ENCODE measurements at regions not wholly inside any gene's neighbourhood (a gene's known extent, or its start where the extent isn't known, plus 50 kb on each side); places are given as distances from the start of the nearest gene placed in this dataset.

- H3K4me3 ChIP-seq (ENCODE audit: low read depth, low read length), result no peak overlapping the region
- no peak for TF ChIP-seq CTCF (conservative IDR thresholded peaks at IDR 0.05; ENCODE audit: low read depth, low read length)
- peak; percentile 31 for DNase-seq (ENCODE audit: low read depth)
Measured at GRCh38 chr7:46569133-46569465, 648.0 kb upstream of the IGFBP3 start.

GRCh38 chr7:46568420-46569132 lies 647.5 kb upstream of the IGFBP3 start:
- H3K4me3 ChIP-seq (ENCODE audit: low read depth, low read length), result no peak overlapping the region
- TF ChIP-seq CTCF (conservative IDR thresholded peaks at IDR 0.05; ENCODE audit: low read depth, low read length), result no peak
- DNase-seq (ENCODE audit: low read depth), result no peak

GRCh38 chr7:46567858-46568257 lies 646.8 kb upstream of the IGFBP3 start:
- no peak for DNase-seq (ENCODE audit: low read depth)
- no peak overlapping the region for H3K4me3 ChIP-seq (ENCODE audit: low read depth, low read length)
- no peak for TF ChIP-seq CTCF (conservative IDR thresholded peaks at IDR 0.05; ENCODE audit: low read depth, low read length)

- DNase-seq (ENCODE audit: low read depth), result no peak
- H3K4me3 ChIP-seq (ENCODE audit: low read depth, low read length), result no peak overlapping the region
- no peak for TF ChIP-seq CTCF (conservative IDR thresholded peaks at IDR 0.05; ENCODE audit: low read depth, low read length)
Measured at GRCh38 chr7:46566097-46566774, 645.2 kb upstream of the IGFBP3 start.

- no peak overlapping the region for H3K4me3 ChIP-seq (ENCODE audit: low read depth, low read length)
- no peak for TF ChIP-seq CTCF (conservative IDR thresholded peaks at IDR 0.05; ENCODE audit: low read depth, low read length)
- DNase-seq (ENCODE audit: low read depth), result no peak
Measured at GRCh38 chr7:46565253-46566096, 644.4 kb upstream of the IGFBP3 start.

- no peak for TF ChIP-seq CTCF (conservative IDR thresholded peaks at IDR 0.05; ENCODE audit: low read depth, low read length)
- DNase-seq (ENCODE audit: low read depth), result peak; percentile 94
Measured at GRCh38 chr7:46559194-46559832, 638.2 kb upstream of the IGFBP3 start.

More at GRCh38 chr7:46559194-46559832, 638.2 kb upstream of the IGFBP3 start:
- H3K4me3 ChIP-seq (ENCODE audit: low read depth, low read length), result no peak overlapping the region
